Pancreas (tissue), 10 donors: ENCODE measurements at regions not wholly inside any gene's neighbourhood (a gene's known extent, or its start where the extent isn't known, plus 50 kb on each side); places are given as distances from the start of the nearest gene placed in this dataset.

ENCODE experiments used
- ATAC-seq, 4 donors: fragments of 200-7000 bp; cut with Tn5 transposase; one replicate each; pipeline versions ENCODE4 v1.8.0 to v1.9.1; 2020; ENCODE audit warnings: mild to moderate bottlenecking in 4 of 4, moderate library complexity in 4 of 4
- DNase-seq, 6 donors: peaks; one replicate each; pipeline ENCODE4 v3.0.0-alpha.2; 2020
- FAIRE-seq: peaks from 2 replicates; lab custom pipeline; 2012; peaks lifted over from hg19 to GRCh38; lab: Jason Lieb, UNC
- H3K27ac ChIP-seq, 4 donors: fragments of 200-600 bp; sonication (generic); 1 replicate in 3 of 4; 2 replicates in 1 of 4; pipeline versions ENCODE4 v1.5.0 to v1.8.0; 2020
- H3K27me3 ChIP-seq, 4 donors: fragments of 200-600 bp; one replicate each; pipeline ENCODE4 v1.8.0; 2021
- H3K36me3 ChIP-seq, 3 donors: fragments of 200-600 bp; sonication (generic) in 1 of 3; one replicate each; pipeline versions ENCODE4 v1.5.0 to v1.8.0; 2020 to 2021
- H3K4me1 ChIP-seq, 3 donors: fragments of 200-600 bp; one replicate each; pipeline ENCODE4 v1.8.0; 2021
- H3K4me3 ChIP-seq, 4 donors: fragments of 200-600 bp; sonication (generic) in 2 of 4; one replicate each; pipeline versions ENCODE4 v1.5.0 to v1.8.0; 2020 to 2021
- H3K9me3 ChIP-seq, 4 donors: fragments of 200-600 bp; one replicate each; pipeline ENCODE4 v1.8.0; 2021
- WGBS, 2 donors: extraction: QIAGEN DNeasy Blood & Tissue Kit; methylation state at CpG; one replicate each; pipeline ENCODE4 v1.1.7; 2013; 5-methylcytosine and 5-hydroxymethylcytosine counted together
- intact Hi-C, 3 donors: fragments of 100-400 bp; cut with DNase I; formaldehyde crosslinking; loops; one replicate each; pipeline versions ENCODE4 v1.11.1 to v1.14.2; 2022
- TF ChIP-seq, protein P1 (sequence below), 4 donors: fragments of 200-600 bp; sonication (generic) in 3 of 4; IDR thresholded peaks; one replicate each; pipeline versions ENCODE4 v1.5.0 to v1.8.0; 2021; ENCODE audit warnings: antibody characterized with exemption in 4 of 4
- donor health status: healthy with polysubstance abuse.
- donor health status: DM: no; HTN: no; CAD: no; lungs with moderate emphysema.
- donor health status: DM: no; HTN: no; CAD: no.
- donor health status: control.
- donor health status: control.
- donor health status: Bipolar disorder and iron deficiency.
- donor health status: DM: yes; HTN: yes; CAD: no.
- donor health status: DM: no; HTN: no; CAD: no.
- donor health status: DM: no; HTN: no; CAD: no.
- donor health status: DM: yes; HTN: yes; CAD: no.

DNA sequence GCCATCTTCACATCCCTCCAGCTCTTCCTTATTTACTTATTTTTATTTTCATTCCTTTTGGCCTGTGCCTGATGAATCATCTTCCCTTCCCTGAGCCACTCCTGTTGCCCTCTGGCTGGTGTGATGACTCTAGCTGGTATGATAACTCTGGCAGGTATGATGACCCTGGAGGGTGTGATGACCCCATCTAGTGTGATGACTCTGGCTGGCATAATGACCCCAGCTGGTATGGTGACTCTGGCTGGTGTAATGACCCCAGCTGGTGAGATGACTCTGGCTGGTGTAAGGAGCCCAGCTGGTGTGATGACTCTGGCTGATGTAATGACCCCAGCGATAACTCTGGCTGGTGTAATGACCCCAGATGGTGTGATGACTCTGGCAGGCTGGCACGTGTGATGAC lies 426.8 kb downstream of the QKI start:
- no peaks in the 10 kb centered on the region for H3K9me3 ChIP-seq

DNA sequence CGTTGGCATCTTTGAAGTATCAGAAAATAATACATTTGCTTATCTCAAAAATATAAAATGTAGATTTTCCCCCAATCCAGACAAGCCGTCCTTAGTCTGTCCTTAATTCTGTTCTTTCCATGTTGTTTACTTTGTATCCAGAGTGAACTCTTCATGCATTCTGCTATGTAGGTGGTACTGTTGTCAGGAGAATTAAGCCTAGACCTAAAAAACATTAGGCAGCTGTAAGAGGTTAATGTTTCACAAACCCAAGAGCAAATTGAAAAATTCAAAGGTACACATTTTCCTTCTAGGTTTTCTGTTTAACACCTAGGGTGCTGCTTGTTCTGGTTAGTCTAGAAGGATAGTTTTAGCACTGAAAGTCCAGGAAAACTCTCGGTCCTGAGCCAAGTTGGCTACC lies 426.4 kb downstream of the QKI start:
- WGBS, 2 donors = 46 to 50% methylated on average over 3 of the region's 3 CpGs
- intact Hi-C loops = no loop called here
- Histone ChIP-seq H3K27ac (no peak overlapping the region), H3K9me3 (no peaks in the 10 kb centered on the region), H3K27me3 (no peaks in the 10 kb centered on the region), H3K4me1 (no peaks in the 10 kb centered on the region), H3K36me3 (no peaks in the 10 kb centered on the region), H3K4me3 (no peak overlapping the region)
- ATAC-seq = no peak
- DNase-seq = no peak
- TF ChIP-seq, protein P1, sequence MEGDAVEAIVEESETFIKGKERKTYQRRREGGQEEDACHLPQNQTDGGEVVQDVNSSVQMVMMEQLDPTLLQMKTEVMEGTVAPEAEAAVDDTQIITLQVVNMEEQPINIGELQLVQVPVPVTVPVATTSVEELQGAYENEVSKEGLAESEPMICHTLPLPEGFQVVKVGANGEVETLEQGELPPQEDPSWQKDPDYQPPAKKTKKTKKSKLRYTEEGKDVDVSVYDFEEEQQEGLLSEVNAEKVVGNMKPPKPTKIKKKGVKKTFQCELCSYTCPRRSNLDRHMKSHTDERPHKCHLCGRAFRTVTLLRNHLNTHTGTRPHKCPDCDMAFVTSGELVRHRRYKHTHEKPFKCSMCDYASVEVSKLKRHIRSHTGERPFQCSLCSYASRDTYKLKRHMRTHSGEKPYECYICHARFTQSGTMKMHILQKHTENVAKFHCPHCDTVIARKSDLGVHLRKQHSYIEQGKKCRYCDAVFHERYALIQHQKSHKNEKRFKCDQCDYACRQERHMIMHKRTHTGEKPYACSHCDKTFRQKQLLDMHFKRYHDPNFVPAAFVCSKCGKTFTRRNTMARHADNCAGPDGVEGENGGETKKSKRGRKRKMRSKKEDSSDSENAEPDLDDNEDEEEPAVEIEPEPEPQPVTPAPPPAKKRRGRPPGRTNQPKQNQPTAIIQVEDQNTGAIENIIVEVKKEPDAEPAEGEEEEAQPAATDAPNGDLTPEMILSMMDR (IDR thresholded peaks at IDR 0.05) = no peak
- no peak for FAIRE-seq

More for the DNA sequence above, 426.8 kb downstream of the QKI start:
- TF ChIP-seq, protein P1 (IDR thresholded peaks at IDR 0.05) = no peak
- no peaks in the 10 kb centered on the region for H3K27me3 ChIP-seq
- no peak for DNase-seq
- ATAC-seq = no peak
- H3K4me3 ChIP-seq = no peak overlapping the region
- 41 to 64% methylated on average over 2 of the region's 2 CpGs for WGBS, 2 donors
- intact Hi-C loops = no loop called here
- FAIRE-seq = no peak
- H3K36me3 ChIP-seq = no peaks in the 10 kb centered on the region
- H3K27ac ChIP-seq = no peak overlapping the region
- H3K4me1 ChIP-seq = no peaks in the 10 kb centered on the region

DNA sequence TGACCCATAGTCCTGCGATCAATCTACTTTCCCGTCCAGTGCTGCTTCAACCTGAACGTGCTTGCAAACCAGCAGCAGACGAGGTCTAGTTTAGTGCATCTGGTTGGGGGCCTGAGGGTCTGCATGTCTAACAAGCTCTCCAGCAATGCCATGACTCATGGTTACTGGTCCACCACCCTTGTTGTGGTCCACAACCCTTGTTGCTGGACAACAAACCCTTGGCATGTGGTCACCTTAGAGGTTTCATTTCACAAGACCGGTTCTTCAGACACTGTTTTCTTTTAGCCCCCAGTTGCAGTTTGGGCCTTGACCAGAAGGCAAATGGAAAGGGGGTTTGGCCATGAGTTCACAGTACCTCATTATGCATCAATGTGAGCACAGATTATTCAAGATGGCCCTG lies 424.8 kb downstream of the QKI start:
- TF ChIP-seq, protein P1 (IDR thresholded peaks at IDR 0.05) = no peak
- Histone ChIP-seq H3K4me3 (no peak overlapping the region), H3K4me1 (no peaks in the 10 kb centered on the region), H3K27ac (no peak overlapping the region), H3K27me3 (no peaks in the 10 kb centered on the region), H3K9me3 (no peaks in the 10 kb centered on the region), H3K36me3 (no peaks in the 10 kb centered on the region)
- no peak for ATAC-seq
- DNase-seq = no peak
- 72 to 77% methylated on average over 5 of the region's 5 CpGs for whole genome bisulfite sequencing, 2 donors
- intact Hi-C loops = no loop called here
- no peak for FAIRE-seq

DNA sequence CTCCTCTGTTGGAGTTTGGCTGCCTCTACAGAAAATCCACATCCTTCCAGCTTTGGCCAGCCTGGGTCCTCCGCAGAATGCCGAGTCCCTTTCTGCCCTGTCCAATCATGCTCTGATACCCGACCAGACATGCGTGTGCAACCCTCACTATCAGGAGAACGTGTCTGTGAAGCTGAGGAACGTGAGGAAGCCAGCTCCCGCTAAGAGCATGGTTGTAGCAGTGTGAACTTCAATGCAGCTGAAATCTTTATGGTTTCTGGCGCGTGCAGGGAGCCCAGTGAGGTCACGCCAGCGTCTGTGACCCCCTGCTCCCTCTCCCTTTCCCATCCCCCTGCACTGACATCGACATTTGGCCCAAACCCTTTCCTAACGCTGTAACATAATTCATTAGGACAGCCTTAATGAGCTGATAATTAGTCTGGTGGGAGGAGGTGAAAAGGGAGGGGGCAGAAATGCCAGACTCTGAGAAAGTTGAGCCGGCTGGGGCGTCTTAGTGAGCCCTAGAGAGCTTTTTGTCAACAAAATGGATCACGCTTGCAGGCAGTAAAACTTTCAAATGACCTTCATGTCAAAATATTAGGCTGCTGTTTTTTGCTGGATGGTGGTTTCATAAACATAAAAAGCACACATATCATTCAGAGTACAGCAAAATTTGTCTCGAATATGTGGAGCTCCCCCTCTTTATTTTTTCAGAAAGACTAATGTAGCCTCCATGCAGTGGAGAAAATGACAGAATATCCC lies 423.3 kb downstream of the QKI start:
- DNase-seq (no peak), FAIRE-seq (no peak), ATAC-seq (no peak)
- Histone ChIP-seq H3K36me3 (no peaks in the 10 kb centered on the region), H3K4me3 (no peak overlapping the region), H3K27me3 (no peaks in the 10 kb centered on the region), H3K27ac (no peak overlapping the region), H3K4me1 (no peaks in the 10 kb centered on the region), H3K9me3 (no peaks in the 10 kb centered on the region)
- 28 to 29% methylated on average over 17 of the region's 17 CpGs for WGBS, 2 donors
- TF ChIP-seq, protein P1 (IDR thresholded peaks at IDR 0.05) = no peak
- intact Hi-C loops = no loop called here
